ENCODE measurements at regions not wholly inside any gene's neighbourhood (a gene's known extent, or its start where the extent isn't known, plus 50 kb on each side); places are given as distances from the start of the nearest gene placed in this dataset.

GRCh38 chr17:33874617-33875060, 380.4 kb upstream of the CCL2 start:
- TF ChIP-seq, protein P1, sequence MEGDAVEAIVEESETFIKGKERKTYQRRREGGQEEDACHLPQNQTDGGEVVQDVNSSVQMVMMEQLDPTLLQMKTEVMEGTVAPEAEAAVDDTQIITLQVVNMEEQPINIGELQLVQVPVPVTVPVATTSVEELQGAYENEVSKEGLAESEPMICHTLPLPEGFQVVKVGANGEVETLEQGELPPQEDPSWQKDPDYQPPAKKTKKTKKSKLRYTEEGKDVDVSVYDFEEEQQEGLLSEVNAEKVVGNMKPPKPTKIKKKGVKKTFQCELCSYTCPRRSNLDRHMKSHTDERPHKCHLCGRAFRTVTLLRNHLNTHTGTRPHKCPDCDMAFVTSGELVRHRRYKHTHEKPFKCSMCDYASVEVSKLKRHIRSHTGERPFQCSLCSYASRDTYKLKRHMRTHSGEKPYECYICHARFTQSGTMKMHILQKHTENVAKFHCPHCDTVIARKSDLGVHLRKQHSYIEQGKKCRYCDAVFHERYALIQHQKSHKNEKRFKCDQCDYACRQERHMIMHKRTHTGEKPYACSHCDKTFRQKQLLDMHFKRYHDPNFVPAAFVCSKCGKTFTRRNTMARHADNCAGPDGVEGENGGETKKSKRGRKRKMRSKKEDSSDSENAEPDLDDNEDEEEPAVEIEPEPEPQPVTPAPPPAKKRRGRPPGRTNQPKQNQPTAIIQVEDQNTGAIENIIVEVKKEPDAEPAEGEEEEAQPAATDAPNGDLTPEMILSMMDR (IDR thresholded peaks at IDR 0.05; ENCODE audit: extremely low read depth in 1 of 2, insufficient read depth in 1 of 2, low read depth in 1 of 2, low read length in 2 of 2), result no peak
- no peak for TF ChIP-seq POLR2AphosphoS5 (IDR thresholded peaks at IDR 0.05; ENCODE audit: insufficient read depth, low read depth, low read length)
- no peak for TF ChIP-seq FOS (IDR thresholded peaks at IDR 0.05; ENCODE audit: borderline replicate concordance, insufficient read depth, low read length)
- TF ChIP-seq EZH2 (IDR thresholded peaks at IDR 0.05; ENCODE audit: borderline replicate concordance, low read depth, low read length, severe bottlenecking), result no peak
- TF ChIP-seq MYC (IDR thresholded peaks at IDR 0.05; ENCODE audit: low read depth, low read length), result no peak
- TF ChIP-seq POLR2A (IDR thresholded peaks at IDR 0.05; ENCODE audit: low read depth, low read length), result no peak
- no peak for TF ChIP-seq GATA2 (IDR thresholded peaks at IDR 0.05; ENCODE audit: insufficient read depth, insufficient read length, low read depth, low read length)

All from endothelial cell of umbilical vein (primary cell).